ENCODE measurements at regions not wholly inside any gene's neighbourhood (a gene's known extent, or its start where the extent isn't known, plus 50 kb on each side); places are given as distances from the start of the nearest gene placed in this dataset.
"Not testable (repeated sequence)": the region's sequence is repeated elsewhere in the genome, so short reads cannot be mapped to it uniquely, and the experiment has no call there.

GRCh38 chr14:48703728-48704467 is 882.3 kb downstream of the RPS29 start:
- no peak for DNase-seq (ENCODE audit: low read depth)
- no peak overlapping the region for H3K4me3 ChIP-seq (ENCODE audit: low read depth, low read length)
- TF ChIP-seq CTCF (IDR thresholded peaks at IDR 0.05; ENCODE audit: insufficient read depth, low read depth, low read length, missing control alignments) = no peak

- H3K4me3 ChIP-seq (ENCODE audit: low read depth, low read length); DNase-seq (ENCODE audit: low read depth): not testable (repeated sequence)
Measured at GRCh38 chr14:48697362-48697761, 888.8 kb downstream of the RPS29 start.

GRCh38 chr14:48693793-48694192 is 892.4 kb downstream of the RPS29 start:
- no peak overlapping the region for H3K4me3 ChIP-seq (ENCODE audit: low read depth, low read length)
- no peak for TF ChIP-seq CTCF (IDR thresholded peaks at IDR 0.05; ENCODE audit: insufficient read depth, low read depth, low read length, missing control alignments)
- DNase-seq (ENCODE audit: low read depth) = no peak

GRCh38 chr14:48690349-48690748 is 895.8 kb downstream of the RPS29 start:
- H3K4me3 ChIP-seq (ENCODE audit: low read depth, low read length) = no peak overlapping the region
- DNase-seq (ENCODE audit: low read depth) = no peak
- no peak for TF ChIP-seq CTCF (IDR thresholded peaks at IDR 0.05; ENCODE audit: insufficient read depth, low read depth, low read length, missing control alignments)

- no peak for TF ChIP-seq CTCF (IDR thresholded peaks at IDR 0.05; ENCODE audit: insufficient read depth, low read depth, low read length, missing control alignments)
- no peak overlapping the region for H3K4me3 ChIP-seq (ENCODE audit: low read depth, low read length)
- no peak for DNase-seq (ENCODE audit: low read depth)
Measured at GRCh38 chr14:48686650-48687049, 899.5 kb downstream of the RPS29 start.

- no peak for TF ChIP-seq CTCF (IDR thresholded peaks at IDR 0.05; ENCODE audit: insufficient read depth, low read depth, low read length, missing control alignments)
- DNase-seq (ENCODE audit: low read depth) = no peak
- H3K4me3 ChIP-seq (ENCODE audit: low read depth, low read length) = no peak overlapping the region
Measured at GRCh38 chr14:48672506-48672905, 913.7 kb downstream of the RPS29 start.

- no peak for TF ChIP-seq CTCF (IDR thresholded peaks at IDR 0.05; ENCODE audit: insufficient read depth, low read depth, low read length, missing control alignments)
- DNase-seq (ENCODE audit: low read depth) = no peak
- no peak overlapping the region for H3K4me3 ChIP-seq (ENCODE audit: low read depth, low read length)
Measured at GRCh38 chr14:48670939-48671338, 915.2 kb downstream of the RPS29 start.
